ENCODE measurements at regions not wholly inside any gene's neighbourhood (a gene's known extent, or its start where the extent isn't known, plus 50 kb on each side); places are given as distances from the start of the nearest gene placed in this dataset.

GRCh38 chr10:43980715-43981114, 332.0 kb upstream of the ZNF32 start:
- TF ChIP-seq ZNF274 (IDR thresholded peaks at IDR 0.05; ENCODE audit: low read depth, low read length) (no peak), FOSL1 (IDR thresholded peaks at IDR 0.05; ENCODE audit: low read depth) (no peak), MAX (IDR thresholded peaks at IDR 0.05) (no peak), ZBTB33 (IDR thresholded peaks at IDR 0.05; ENCODE audit: extremely low read depth, insufficient replicate concordance, low read length) (no peak), EZH2 (IDR thresholded peaks at IDR 0.05) (no peak), YY1 (IDR thresholded peaks at IDR 0.05; ENCODE audit: extremely low read depth, insufficient replicate concordance, low read depth, low read length) (no peak)
- no peaks in the 10 kb centered on the region for H3K4me1 ChIP-seq (ENCODE audit: control insufficient read depth in 1 of 2, insufficient read depth in 2 of 2, low read length in 2 of 2)
- H3K27me3 ChIP-seq (ENCODE audit: insufficient read depth, low read length), result peaks cover 5% of the 10 kb centered on the region
- H3K4me3 ChIP-seq (replicated peaks in 1 of 2; ENCODE audit: low read depth in 1 of 2, low read length in 2 of 2), result no peak overlapping the region
- ChIA-PET POLR2A (no interaction called here), RAD21 (ENCODE audit: low non-redundant PET in 1 of 2, low total read pairs in 2 of 2, uncharacterized antibody in 2 of 2, unreplicated experiment in 2 of 2) (no interaction called here), CTCF (no interaction called here)
- no peak overlapping the region for H2AFZ ChIP-seq (ENCODE audit: low read depth, low read length, poor library complexity, severe bottlenecking)
- intact Hi-C loops (cut with micrococcal nuclease), result no loop called here
- no peak overlapping the region for H3K9ac ChIP-seq (ENCODE audit: low read length)
- no peaks in the 10 kb centered on the region for H3K9me3 ChIP-seq (ENCODE audit: control insufficient read depth in 1 of 2, insufficient read depth in 1 of 2, low read depth in 1 of 2, low read length in 2 of 2)
- ATAC-seq, result no peak
- no peaks in the 10 kb centered on the region for H3K79me2 ChIP-seq (ENCODE audit: insufficient read depth, low read length)
- no peaks in the 10 kb centered on the region for H3K9me2 ChIP-seq (ENCODE audit: insufficient read depth)
- no peak overlapping the region for H3K27ac ChIP-seq (ENCODE audit: low read depth, low read length)
- H3K4me2 ChIP-seq (ENCODE audit: low read length), result no peak overlapping the region
- no TSS peak for BruUV-seq (replicated peaks)
- no peaks in the 10 kb centered on the region for H3K36me3 ChIP-seq (ENCODE audit: control insufficient read depth in 1 of 2, insufficient read depth in 2 of 2, low read length in 2 of 2)
- no peak for DNase-seq (ENCODE audit: low read depth, low spot score)
- H4K20me1 ChIP-seq (ENCODE audit: insufficient read depth), result no peaks in the 10 kb centered on the region

GRCh38 chr10:43980313-43980712, 331.6 kb upstream of the ZNF32 start:
- Histone ChIP-seq H3K4me2 (ENCODE audit: low read length) (no peak overlapping the region), H3K79me2 (ENCODE audit: insufficient read depth, low read length) (no peaks in the 10 kb centered on the region), H3K9ac (ENCODE audit: low read length) (no peak overlapping the region), H3K36me3 (ENCODE audit: control insufficient read depth in 1 of 2, insufficient read depth in 2 of 2, low read length in 2 of 2) (no peaks in the 10 kb centered on the region), H4K20me1 (ENCODE audit: insufficient read depth) (no peaks in the 10 kb centered on the region), H3K4me3 (replicated peaks in 1 of 2; ENCODE audit: low read depth in 1 of 2, low read length in 2 of 2) (no peak overlapping the region), H3K27ac (ENCODE audit: low read depth, low read length) (no peak overlapping the region), H3K4me1 (ENCODE audit: control insufficient read depth in 1 of 2, insufficient read depth in 2 of 2, low read length in 2 of 2) (no peaks in the 10 kb centered on the region), H3K9me3 (ENCODE audit: control insufficient read depth in 1 of 2, insufficient read depth in 1 of 2, low read depth in 1 of 2, low read length in 2 of 2) (no peaks in the 10 kb centered on the region), H3K9me2 (ENCODE audit: insufficient read depth) (no peaks in the 10 kb centered on the region), H2AFZ (ENCODE audit: low read depth, low read length, poor library complexity, severe bottlenecking) (no peak overlapping the region), H3K27me3 (ENCODE audit: insufficient read depth, low read length) (peaks cover 5% of the 10 kb centered on the region)
- intact Hi-C loops (cut with micrococcal nuclease), result no loop called here
- TF ChIP-seq ELF1 (IDR thresholded peaks at IDR 0.05; ENCODE audit: borderline replicate concordance, low read depth) (no peak), TCF7L2 (IDR thresholded peaks at IDR 0.05; ENCODE audit: borderline replicate concordance, extremely low read depth, insufficient read depth, insufficient read length) (no peak), SRF (IDR thresholded peaks at IDR 0.05; ENCODE audit: low read depth) (no peak), CBX3 (IDR thresholded peaks at IDR 0.05; ENCODE audit: low read depth) (no peak), EZH2 (IDR thresholded peaks at IDR 0.05) (no peak), CEBPB (IDR thresholded peaks at IDR 0.05; ENCODE audit: low read depth) (no peak)
- POLR2A ChIA-PET, result no interaction called here
- ATAC-seq (no peak), DNase-seq (ENCODE audit: low read depth, low spot score) (no peak)
- BruUV-seq (replicated peaks), result no TSS peak
- CTCF ChIA-PET, result no interaction called here
- RAD21 ChIA-PET (ENCODE audit: low non-redundant PET in 1 of 2, low total read pairs in 2 of 2, uncharacterized antibody in 2 of 2, unreplicated experiment in 2 of 2), result no interaction called here

All from HCT116 (cell line).